ENCODE measurements at regions not wholly inside any gene's neighbourhood (a gene's known extent, or its start where the extent isn't known, plus 50 kb on each side); places are given as distances from the start of the nearest gene placed in this dataset.

GRCh38 chr5:143657647-143658285, 154.2 kb upstream of the HMHB1 start:
- DNase-seq (ENCODE audit: low read depth) = peak; percentile 18
- no peak overlapping the region for H3K4me3 ChIP-seq (ENCODE audit: low read depth, low read length)
- TF ChIP-seq, protein P1, sequence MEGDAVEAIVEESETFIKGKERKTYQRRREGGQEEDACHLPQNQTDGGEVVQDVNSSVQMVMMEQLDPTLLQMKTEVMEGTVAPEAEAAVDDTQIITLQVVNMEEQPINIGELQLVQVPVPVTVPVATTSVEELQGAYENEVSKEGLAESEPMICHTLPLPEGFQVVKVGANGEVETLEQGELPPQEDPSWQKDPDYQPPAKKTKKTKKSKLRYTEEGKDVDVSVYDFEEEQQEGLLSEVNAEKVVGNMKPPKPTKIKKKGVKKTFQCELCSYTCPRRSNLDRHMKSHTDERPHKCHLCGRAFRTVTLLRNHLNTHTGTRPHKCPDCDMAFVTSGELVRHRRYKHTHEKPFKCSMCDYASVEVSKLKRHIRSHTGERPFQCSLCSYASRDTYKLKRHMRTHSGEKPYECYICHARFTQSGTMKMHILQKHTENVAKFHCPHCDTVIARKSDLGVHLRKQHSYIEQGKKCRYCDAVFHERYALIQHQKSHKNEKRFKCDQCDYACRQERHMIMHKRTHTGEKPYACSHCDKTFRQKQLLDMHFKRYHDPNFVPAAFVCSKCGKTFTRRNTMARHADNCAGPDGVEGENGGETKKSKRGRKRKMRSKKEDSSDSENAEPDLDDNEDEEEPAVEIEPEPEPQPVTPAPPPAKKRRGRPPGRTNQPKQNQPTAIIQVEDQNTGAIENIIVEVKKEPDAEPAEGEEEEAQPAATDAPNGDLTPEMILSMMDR (IDR thresholded peaks at IDR 0.05; ENCODE audit: insufficient read depth, low read depth, low read length) = no peak

DNA sequence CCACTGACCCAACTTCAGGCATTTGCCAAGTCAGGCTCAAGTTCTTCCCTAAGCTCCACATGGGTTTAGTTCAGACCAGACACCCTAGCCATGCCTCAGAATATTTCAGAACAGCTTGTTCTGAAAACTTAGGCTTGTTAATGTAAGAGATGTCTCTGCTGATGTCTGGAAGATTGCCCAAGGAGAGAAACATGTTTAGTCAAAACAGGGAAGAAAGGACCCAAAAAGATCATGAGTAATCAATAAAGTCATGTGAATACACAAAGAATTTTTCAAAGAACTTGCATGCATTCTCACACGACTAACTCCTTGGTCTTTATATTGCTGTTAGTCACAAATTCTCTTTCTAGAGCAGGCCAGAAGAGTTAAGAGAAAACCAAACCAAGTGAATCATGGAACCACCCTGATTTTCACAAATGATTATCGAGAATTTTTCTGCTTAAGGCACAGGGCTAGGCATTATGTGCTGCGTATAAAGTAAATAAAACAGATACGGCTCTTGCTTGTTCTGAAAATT, 158.1 kb upstream of the HMHB1 start:
- no peak overlapping the region for H3K4me3 ChIP-seq (ENCODE audit: low read depth, low read length)
- no peak for DNase-seq (ENCODE audit: low read depth)
- TF ChIP-seq, protein P1 (IDR thresholded peaks at IDR 0.05; ENCODE audit: insufficient read depth, low read depth, low read length) = no peak

DNA sequence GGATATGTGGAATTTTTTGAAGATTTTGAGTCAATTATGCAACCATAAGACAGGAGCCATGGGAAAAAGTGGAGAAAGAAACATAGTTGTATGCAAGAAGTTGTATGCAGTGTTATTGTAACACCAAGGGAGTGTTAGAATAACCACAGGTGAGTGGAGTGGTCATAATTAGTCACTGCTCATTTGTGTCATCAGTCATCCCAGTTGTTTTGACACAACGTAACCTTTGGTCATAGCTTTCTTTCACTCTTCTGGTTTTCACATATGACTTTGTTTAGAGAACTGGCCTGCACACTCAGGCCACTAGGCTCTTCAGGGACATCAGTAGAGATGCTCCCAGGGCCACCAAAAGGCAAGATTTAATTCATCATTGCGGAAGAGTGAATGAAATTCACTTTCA, 158.7 kb upstream of the HMHB1 start:
- DNase-seq (ENCODE audit: low read depth) = no peak
- H3K4me3 ChIP-seq (ENCODE audit: low read depth, low read length) = no peak overlapping the region
- TF ChIP-seq, protein P1 (IDR thresholded peaks at IDR 0.05; ENCODE audit: insufficient read depth, low read depth, low read length) = no peak

DNA sequence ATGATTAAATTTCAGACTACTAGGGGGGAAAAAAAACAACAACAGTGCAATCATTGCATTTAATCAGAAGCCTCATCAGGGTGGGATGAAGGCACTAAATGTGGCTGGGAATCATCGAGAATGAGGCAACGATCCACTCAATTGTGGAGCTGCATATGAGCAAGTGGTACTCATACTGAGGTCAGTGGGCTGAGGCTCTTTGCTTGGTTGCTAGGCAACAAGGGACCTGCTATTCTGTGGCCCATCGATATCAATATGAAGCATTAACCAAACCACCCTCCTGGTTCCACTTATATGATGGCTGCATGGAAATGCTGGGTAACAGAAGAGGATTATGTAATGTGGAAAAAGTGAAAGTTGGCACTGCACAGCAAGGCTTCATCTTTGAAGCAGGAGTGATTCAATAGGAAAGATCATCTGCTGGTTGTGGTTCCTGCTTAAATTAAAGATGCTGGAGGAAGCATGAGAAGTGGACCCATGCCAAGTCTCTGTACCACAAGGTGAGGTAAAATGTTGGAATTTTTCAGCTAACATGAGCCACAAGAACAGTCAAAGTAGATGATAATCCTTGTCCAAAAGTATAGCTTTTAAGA, 159.8 kb upstream of the HMHB1 start:
- no peak for DNase-seq (ENCODE audit: low read depth)

GRCh38 chr5:143649937-143650621, 161.9 kb upstream of the HMHB1 start:
- H3K4me3 ChIP-seq (ENCODE audit: low read depth, low read length) = no peak overlapping the region
- TF ChIP-seq, protein P1 (IDR thresholded peaks at IDR 0.05; ENCODE audit: insufficient read depth, low read depth, low read length) = no peak
- peak; percentile 41 for DNase-seq (ENCODE audit: low read depth)

More for the DNA sequence above, 159.8 kb upstream of the HMHB1 start:
- no peak overlapping the region for H3K4me3 ChIP-seq (ENCODE audit: low read depth, low read length)
- TF ChIP-seq, protein P1 (IDR thresholded peaks at IDR 0.05; ENCODE audit: insufficient read depth, low read depth, low read length) = no peak

GRCh38 chr5:143648696-143649095, 163.3 kb upstream of the HMHB1 start:
- TF ChIP-seq, protein P1 (IDR thresholded peaks at IDR 0.05; ENCODE audit: insufficient read depth, low read depth, low read length) = peak; percentile 42
- H3K4me3 ChIP-seq (ENCODE audit: low read depth, low read length) = no peak overlapping the region
- DNase-seq (ENCODE audit: low read depth) = no peak

Measured in fibroblast of villous mesenchyme (primary cell).